NCI-H526 (cell line): ENCODE measurements at regions not wholly inside any gene's neighbourhood (a gene's known extent, or its start where the extent isn't known, plus 50 kb on each side); places are given as distances from the start of the nearest gene placed in this dataset.

Experiments used
- DNase-seq, 2 experiments: peaks; one replicate each; lab custom pipeline; 2025; lab: John Stamatoyannopoulos, UW

DNA sequence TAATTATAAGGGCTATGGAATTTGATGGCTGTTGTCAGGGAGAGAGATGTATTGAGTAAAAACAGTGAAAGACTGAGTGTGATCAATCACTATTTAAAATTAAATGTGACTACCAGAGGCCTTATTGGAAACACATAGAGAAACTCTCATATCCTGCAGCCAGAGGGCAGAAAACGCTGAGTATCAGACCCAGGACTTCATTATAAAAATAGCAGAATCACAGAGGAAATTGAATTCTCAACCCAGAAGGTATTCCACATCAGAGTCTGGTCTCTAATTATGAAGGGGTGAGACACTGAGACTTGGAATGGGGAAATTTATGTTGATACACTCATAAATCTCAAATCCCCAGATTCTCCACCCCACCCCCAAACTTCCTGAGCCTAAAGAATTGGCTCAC is 69.5 kb upstream of the IL6 start:
- DNase-seq: no peak

DNA sequence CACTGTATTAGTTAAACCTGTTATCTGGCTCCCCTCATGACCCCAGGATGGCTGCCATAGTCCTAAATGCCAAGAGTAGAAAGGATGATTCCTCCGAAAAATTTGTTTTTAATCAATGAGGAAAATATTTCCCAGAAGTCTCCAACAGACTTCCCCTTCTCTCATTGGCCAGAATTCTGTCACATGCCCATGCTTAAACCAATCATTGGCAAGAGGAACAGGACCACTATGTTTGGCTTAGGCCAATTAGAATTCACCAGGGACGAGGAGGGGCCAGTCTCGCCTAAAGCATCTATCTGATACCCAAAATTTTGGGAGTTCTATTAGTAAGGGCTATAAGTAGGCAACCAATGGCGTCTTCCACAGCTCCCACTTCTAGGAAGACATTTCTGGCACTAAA is 71.2 kb upstream of the IL6 start:
- no peak for DNase-seq

DNA sequence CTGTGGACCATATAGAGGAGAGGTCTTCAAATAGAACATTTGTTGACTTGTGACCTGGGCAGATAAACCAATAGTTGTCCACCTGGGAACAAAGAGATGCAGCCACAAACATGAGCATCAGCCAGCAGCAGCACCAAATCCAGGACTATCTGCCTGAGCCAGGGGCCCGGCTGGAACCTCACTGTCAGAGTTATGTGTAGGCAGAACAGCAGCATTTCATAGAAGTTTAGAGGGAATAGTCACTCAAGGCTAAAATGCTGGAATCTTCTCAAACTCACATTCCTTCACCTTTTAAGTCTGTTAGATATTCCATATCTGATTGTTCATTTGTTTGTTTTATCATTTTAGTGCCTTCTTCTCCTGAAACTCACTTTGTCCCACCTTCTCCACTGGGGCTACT is 72.2 kb upstream of the IL6 start:
- DNase-seq: no peak

DNA sequence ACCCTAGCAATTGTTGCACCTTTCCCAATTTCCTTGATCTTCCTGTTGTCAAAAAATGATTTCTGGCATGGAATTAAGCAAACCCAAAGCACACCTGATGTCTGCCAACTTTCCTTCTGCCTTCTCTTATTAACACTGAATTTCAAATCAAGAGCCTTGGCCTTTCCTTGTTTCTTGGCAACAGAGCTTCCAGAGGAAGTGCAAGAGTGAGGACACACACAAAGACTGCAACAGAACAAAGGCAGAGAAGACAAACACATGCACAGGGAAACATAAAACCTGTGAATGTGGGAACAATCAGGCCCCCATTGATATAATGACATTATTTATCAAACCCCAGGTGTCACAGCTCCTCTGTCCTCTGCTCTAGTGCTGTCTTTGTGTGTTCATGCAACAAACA is 73.0 kb upstream of the IL6 start:
- no peak for DNase-seq

DNA sequence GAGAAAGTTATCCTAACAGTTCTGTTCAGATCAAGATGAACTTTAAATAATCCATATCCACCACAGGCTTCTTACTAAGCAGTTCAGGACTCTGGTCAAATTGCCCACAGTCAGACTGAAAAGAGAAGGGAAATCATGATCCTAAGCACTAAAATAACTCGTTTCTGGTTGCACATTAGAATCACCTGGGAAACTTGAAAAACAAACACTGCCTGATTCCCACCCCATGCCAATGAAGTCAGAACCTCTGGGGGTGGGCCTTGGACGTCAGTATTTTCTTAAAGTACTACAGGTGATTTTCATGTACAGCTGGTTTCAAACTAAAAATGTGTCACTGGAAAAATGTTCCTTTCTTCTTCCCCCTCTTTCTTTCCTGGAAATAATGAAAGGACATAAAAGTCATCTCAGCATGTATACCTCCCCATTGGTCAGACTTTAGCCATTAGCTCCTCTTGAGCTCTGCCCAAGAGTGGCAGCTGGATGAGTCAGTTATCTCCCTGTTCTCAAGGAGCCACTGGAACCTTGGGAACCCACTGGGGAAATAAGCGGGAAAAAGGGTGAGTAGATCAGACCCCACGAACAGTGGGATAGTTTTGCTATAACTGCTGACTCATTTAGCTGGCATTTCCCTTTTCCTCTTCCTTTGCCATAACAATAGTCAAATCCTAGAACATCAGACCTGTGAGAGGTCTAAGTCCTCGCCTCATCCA is 75.3 kb upstream of the IL6 start:
- DNase-seq: no peak

DNA sequence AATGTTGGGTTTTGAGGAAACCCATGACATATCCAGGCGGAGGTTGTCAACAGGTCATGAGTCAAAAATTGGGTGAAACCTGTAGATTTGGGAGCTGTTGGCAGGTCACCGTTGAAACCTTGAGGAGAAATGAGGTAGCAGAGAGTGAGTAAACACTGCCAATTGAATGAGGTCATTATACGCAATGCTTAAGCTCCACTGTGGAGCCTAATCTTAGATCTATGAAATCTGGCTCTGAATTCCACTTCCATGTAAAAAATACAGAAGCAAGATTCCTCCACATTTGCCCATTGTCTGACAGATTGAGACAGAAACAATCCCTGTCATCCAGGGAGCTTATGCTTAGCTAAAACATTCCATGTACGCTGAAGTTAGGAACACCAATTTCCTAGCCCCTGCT is 76.0 kb upstream of the IL6 start:
- no peak for DNase-seq

DNA sequence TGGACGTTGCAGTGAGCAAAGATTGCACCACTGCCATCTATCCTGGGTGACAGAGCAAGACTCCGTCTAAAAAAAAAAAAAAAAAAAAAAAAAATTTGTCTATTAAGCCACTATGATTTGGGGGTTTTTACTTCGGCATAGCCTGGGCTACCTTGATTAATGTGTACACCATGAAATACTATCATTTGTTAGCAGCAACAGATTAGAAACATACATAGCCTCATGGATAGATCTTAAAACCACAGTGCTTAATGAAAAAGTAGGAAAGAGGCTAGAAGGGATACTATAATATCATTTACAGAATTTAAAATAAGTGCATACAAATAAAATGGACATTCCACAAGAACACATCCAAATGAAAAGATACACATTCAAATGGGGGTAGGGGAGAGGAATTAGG is 77.3 kb upstream of the IL6 start:
- no peak for DNase-seq

DNA sequence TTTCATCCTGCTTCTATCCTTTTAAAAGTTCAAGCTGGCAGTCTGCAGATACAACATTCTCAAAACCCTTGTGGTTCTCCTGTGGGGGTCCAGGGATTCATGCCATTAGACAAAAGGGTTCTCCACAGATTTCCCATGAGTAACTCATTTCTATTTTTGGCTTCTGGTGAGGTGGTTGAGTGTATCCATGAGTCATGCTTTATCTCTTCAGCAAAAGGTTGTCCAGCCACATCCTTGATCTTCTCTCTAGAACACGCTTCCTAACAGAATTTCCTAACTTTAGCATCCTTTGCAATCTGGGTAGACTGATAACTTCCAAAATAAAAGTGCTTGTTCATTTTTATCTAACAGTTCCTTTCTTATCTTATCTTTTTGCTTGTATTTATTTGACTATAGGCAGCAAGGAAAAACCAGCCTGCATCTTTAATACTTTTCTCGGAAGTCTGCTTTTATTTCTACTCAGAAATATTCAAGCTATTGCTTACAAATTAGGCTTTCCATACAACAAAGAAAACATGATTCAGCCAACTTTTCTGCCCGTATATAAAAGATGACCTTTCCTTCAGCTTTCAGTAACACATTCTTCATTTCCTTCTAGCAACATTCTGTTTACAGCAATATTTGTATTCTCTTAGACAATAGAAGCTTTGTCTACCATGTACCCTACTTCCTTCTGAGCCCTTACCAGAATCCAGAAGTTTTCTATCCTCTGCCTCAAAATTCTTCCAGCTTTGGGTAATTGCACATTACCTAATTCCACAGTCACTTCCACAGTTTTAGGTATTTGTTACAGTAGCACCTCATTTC is 79.3 kb upstream of the IL6 start:
- no peak for DNase-seq

DNA sequence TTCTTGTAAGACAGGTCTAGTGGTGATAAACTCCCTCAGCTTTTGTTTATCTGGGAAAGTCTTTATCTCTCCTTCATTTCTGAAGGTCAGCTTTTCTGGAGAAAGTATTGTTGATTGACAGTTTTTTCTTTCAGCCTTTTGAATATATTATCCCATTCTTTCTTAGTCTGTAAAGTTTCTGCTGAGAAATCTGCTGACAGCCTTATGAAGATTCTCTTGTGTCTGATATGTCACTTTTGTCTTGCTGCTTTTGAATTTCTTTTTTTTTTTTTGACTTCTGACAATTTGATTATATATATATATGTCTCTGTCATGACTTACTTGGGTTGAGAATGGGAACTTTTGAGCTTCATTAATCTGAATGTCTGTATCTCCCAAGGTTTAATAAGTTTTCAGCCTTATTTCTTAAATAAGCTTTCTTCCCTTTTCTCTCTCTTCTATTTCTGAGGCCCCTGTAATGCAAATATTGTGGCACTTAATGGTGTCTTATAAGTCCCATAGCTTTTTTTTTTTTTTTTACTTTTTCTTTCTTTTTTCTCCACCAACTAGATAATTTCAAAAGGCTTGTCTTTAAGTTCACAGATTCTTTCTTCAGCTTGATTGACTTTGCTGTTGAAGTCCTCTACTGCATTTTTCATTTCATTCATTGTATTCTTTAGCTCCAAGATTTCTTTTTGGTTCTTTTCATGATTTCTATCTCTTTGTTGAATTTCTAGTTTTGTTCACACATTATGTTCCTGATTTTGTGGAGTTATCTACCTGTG is 81.4 kb upstream of the IL6 start:
- DNase-seq: no peak

DNA sequence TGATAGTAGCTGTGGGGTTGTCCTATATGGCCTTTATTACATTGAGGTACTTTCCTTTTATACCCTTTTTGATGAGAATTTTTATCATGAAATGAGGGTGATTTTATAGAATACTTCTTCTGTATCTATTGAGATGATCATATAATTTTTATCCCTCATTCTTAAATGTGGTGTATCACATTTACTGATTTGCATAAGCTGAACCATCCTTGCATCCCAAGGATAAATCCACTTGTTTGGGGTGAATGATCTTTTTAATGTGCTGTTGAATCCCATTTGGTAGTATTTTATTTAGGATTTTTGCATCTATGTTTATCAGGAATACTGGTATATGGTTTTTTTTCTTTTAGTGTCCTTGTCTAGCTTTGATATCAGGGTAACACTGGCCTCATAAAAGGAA is 84.5 kb upstream of the IL6 start:
- DNase-seq: no peak

DNA sequence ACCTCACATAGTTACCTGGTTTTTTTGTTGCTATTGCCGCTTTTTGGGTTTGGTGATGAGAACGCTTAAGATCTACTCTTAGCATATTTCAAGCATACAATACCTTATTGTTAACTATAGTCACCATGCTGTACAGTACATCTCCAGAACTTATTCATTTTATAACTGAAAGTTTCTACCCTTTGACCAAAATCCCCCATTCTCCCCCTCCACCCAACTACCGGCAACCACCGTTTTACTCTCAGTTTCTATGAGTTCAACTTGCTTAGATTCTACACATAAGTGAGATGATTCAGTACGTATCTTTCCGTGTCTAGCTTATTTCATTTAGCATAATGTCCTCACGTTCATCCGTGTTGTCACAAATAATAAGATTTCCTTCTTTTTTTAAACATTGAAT is 86.7 kb upstream of the IL6 start:
- no peak for DNase-seq

DNA sequence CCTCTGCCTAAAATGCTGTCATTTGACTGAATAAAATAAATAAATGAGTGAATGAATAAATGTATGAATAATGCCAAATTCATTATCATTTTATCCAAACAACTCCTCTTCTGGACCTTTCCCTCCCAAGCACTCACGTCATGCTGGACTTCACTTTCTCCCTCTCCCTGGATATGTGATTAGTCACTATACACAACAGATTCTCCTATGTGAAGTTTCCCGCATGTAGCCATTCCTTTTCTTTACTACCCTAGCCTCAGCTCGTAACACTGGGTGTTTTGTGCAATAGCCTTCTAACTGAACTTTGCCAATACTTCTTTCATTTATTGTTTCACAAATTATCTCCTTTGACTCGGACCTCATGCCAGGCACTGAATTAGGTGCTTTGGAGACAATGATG is 87.6 kb upstream of the IL6 start:
- DNase-seq: no peak

DNA sequence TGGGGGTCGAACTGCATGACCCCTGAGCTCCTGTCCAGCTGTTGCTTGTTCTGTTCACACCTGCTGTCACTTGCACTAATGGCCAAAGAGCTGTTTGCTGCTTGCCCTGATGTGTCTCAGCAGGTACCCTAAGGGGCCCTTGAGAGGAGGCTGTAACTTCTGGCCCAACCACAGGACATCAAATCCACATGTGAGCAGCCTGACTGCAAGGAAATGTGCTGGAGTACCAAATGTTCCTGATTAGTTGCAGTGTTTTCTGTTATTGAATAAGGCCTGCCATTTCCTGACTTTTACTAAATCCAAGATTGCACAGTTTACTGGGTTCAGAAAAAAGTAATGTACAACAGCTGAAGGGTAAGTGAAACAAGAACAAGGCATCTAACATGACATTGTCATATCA is 91.7 kb upstream of the IL6 start:
- DNase-seq: no peak

DNA sequence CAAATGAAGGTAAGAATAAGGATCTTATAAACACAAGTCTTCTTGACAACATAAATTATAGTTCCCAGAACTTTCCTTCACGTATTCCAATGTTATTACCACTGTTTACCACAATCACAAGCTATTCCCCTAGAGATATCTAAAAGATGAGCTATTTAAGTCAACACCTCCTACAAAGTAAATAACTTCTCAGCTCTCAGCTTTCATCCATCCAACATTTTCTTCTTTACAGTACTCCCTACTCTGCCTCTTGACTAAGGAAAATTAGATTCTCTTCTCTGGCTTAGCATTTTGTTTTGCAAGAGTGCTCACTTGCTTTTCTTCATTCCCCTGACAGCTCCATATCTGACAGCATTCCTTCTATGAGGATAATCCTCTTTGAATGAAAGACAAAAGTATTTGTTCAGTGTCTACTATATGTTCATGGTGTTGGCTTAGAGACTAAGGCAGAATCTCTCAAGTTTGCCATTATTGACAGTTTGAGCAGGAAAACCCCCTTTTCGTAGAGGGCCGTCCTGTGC is 93.0 kb upstream of the IL6 start:
- no peak for DNase-seq

DNA sequence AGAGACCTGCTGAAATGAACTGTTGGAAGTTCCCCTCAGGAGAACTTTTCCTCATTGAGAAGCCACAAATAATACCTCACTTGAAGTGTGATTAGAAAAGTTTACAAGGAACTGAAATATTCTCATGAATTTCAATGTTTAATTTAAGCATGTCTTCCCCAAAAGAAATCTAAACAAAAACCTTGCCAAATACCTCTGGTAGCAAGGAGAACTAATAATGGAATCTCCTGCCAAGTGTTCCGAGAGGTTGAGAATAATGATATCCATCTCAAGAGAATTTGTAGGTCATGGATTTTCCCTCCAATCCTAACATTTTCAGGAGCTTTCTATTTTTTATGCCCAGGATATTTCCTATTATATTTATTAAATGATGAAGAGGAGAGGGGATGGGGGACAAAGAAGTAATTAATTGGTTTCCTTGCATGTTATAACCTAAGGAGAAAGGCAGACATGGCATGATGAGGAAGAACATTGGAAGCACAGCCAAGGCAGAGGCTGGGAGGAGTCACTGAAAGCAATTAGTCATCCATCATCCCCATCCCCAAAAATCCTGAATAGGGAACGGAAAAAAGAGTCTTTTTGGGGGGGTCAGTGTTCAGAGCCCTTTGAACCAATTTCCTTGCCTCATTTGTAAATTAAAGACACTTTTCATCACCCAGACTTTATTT is 93.6 kb upstream of the IL6 start:
- DNase-seq: no peak

DNA sequence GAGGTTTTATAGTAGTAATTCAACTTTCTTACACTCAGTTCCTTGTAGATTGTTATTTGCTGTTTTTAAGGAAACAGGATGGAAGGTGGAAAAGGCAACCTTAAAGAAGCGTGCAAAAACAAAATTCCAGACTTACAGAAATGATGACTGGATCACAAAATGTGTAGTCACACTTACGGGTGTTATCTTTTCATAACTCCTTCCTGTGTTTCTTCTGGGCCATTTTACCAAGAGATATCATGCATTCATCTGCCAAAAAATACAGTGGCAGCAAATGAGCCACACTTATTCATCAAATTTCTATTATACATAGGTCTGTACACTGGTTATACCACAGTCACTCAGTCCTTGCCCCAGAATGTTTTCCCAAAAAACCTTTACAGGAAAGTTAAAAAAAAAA is 94.3 kb upstream of the IL6 start:
- DNase-seq: no peak

DNA sequence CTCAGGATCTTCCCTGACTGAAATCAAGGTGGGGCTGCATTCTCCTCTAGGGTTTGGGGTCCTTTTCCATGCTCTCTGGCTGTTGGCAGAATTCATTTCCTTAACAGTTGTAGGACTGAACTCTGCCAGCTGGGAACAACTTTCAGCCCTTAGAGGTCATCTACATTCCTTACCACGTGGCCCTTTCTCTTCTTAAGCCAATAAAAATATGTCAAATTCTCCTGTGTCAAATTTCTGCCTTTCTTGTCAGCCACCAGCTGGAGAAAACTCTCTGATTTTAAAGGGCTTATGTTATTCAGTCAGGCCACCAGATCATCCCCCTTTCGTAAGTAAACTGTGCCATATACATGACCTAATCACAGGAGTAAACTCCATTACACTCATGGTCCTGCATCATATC is 95.3 kb upstream of the IL6 start:
- DNase-seq: no peak

DNA sequence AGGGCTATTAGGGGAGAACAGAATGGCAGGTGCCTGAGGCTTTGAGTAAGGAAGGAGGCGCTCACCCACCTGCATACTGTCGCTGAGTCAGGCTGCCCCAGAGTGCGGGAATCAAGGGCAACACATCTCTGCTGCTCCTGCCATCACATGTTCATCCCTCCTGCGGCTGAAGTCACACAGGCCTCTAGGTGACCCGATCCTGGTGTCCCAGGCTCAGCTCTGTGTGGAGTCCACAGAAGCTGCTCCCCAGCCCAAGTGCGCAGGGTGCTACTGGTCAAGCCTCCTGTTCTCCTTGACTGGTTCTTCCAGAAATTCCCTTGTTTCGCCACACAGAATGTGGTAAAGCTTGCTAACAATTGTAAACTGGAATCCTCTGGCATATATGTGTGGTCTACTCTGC is 96.9 kb upstream of the IL6 start:
- no peak for DNase-seq

DNA sequence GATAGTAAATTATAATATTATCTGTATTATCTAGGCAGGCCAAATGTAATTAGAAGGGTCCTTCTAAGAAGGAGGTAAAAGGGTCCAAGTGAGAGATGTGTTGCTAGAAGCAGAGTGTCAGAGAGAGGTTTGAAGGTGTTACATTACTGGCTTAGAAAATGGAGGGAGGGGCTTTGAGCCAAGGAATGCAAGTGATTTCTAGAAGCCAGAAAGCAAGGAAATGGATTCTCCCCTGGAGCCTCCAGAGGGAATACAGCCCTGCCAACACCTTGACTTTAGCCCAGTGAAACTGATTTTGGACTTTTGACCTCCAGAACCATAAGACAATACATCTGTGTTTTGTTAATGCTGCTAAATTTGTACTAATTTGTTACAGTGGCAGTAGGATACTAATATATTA is 97.9 kb upstream of the IL6 start:
- no peak for DNase-seq

DNA sequence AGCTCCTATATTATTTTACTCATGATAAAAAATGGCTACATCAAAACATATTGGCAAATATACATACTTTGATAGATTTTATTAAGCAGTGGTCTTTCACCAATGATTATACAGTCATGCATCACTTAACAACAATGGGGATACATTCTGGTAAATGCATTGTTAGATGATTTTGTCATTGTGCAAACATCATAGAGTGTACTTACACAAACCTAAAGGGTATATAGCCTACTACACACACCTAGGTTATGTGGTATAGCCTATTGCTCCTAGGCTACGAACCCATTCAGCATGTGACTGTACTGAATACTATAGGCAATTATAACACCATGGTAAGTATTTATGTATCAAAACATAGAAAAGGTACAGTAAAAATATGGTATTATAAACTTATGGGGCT is 98.9 kb upstream of the IL6 start:
- no peak for DNase-seq

DNA sequence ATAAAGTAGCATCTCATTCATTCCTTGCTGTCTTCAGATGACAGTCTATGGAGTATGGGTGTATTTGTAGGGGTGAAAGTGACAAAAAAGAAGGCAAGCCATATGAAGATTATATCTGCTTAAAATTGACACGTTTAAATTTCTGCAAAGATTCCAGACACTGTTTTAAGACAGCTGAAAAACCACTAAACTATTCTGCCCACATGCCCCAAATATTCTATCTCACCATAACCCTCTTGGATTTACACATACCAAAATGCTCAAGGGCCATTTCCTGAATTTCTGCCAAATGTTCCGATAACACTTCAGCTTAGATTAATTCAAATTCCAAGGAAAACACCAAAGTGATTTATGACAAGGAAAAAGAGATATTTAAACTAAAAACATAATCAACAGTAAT is 99.9 kb upstream of the IL6 start:
- no peak for DNase-seq

DNA sequence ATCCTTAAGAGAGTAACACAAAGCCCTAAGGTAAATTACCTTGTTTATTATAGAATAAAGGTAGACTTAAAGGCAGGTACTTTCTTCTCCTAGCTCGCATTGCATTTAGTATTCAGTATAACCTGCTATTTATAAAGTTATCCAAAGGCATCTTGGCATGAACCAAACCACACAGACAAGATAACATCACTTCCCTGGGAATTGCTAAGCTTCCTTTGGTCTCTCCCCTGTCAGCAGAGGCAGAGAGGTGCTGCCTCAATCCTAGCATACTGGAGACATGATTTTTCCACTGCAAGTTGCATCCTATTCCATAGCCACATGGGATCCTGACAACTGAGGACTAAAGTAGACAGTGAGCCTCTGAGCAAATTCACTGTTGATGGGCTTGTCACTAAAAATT is 101.7 kb upstream of the IL6 start:
- no peak for DNase-seq
